Upper lobe of right lung (tissue), 1 donor: ENCODE measurements at regions not wholly inside any gene's neighbourhood (a gene's known extent, or its start where the extent isn't known, plus 50 kb on each side); places are given as distances from the start of the nearest gene placed in this dataset.

Experiments used
- ATAC-seq: fragments of 200-7000 bp; cut with Tn5 transposase; one replicate; pipeline ENCODE4 v1.9.1; 2020; ENCODE audit warnings: mild to moderate bottlenecking, moderate library complexity
- DNase-seq: peaks from one replicate; pipeline ENCODE4 v3.0.0-alpha.2; 2020
- H3K27ac ChIP-seq: fragments of 200-600 bp; one replicate; pipeline ENCODE4 v1.8.0; 2022
- H3K27me3 ChIP-seq: fragments of 200-600 bp; one replicate; pipeline ENCODE4 v1.8.0; 2022; ENCODE audit warnings: mild to moderate bottlenecking
- H3K36me3 ChIP-seq: fragments of 200-600 bp; one replicate; pipeline ENCODE4 v1.8.0; 2022
- H3K4me1 ChIP-seq: fragments of 200-600 bp; one replicate; pipeline ENCODE4 v1.8.0; 2022
- H3K4me3 ChIP-seq: fragments of 200-600 bp; one replicate; pipeline ENCODE4 v1.8.0; 2022; ENCODE audit warnings: mild to moderate bottlenecking
- H3K9me3 ChIP-seq: fragments of 200-600 bp; one replicate; pipeline ENCODE4 v1.8.0; 2022
- CTCF ChIP-seq: fragments of 200-600 bp; IDR thresholded peaks from one replicate; pipeline ENCODE4 v1.8.0; 2022; ENCODE audit warnings: antibody characterized with exemption
- intact Hi-C: fragments of 100-400 bp; cut with DNase I; formaldehyde crosslinking; loops from one replicate; pipeline ENCODE4 v1.11.0; 2022
- donor health status: DM: no; HTN: yes; CAD: no; lungs with severe emphysema.

- H3K36me3 ChIP-seq, result no peaks in the 10 kb centered on the region
- peak overlapping the region; percentile 45 for H3K4me3 ChIP-seq
- peak; percentile 27 for TF ChIP-seq CTCF
- DNase-seq, result peak; percentile 87
- ATAC-seq, result peak; percentile 89
- no peaks in the 10 kb centered on the region for H3K9me3 ChIP-seq
- no peaks in the 10 kb centered on the region for H3K27me3 ChIP-seq
- intact Hi-C loops, result no loop called here
- H3K4me1 ChIP-seq, result peaks cover 18% of the 10 kb centered on the region
- peak overlapping the region; percentile 93 for H3K27ac ChIP-seq
These were observed 148.2 kb upstream of the KLF4 start for GRCh38 chr9:107637421-107638420.

GRCh38 chr9:107636571-107637381, 147.2 kb upstream of the KLF4 start:
- no peaks in the 10 kb centered on the region for H3K27me3 ChIP-seq
- peaks cover 18% of the 10 kb centered on the region for H3K4me1 ChIP-seq
- no peaks in the 10 kb centered on the region for H3K36me3 ChIP-seq
- no peak for TF ChIP-seq CTCF
- ATAC-seq, result no peak
- peak overlapping the region; percentile 93 for H3K27ac ChIP-seq
- intact Hi-C loops, result no loop called here
- DNase-seq, result no peak
- H3K9me3 ChIP-seq, result no peaks in the 10 kb centered on the region
- peak overlapping the region; percentile 45 for H3K4me3 ChIP-seq

GRCh38 chr9:107635803-107636174, 146.2 kb upstream of the KLF4 start:
- DNase-seq (no peak), ATAC-seq (no peak)
- intact Hi-C loops, result no loop called here
- Histone ChIP-seq H3K27me3 (no peaks in the 10 kb centered on the region), H3K27ac (no peak overlapping the region), H3K4me3 (no peak overlapping the region), H3K36me3 (no peaks in the 10 kb centered on the region), H3K9me3 (no peaks in the 10 kb centered on the region), H3K4me1 (peaks cover 18% of the 10 kb centered on the region)
- no peak for TF ChIP-seq CTCF

- no peak for TF ChIP-seq CTCF
- H3K27me3 ChIP-seq, result no peaks in the 10 kb centered on the region
- peaks cover 18% of the 10 kb centered on the region for H3K4me1 ChIP-seq
- no peaks in the 10 kb centered on the region for H3K36me3 ChIP-seq
- DNase-seq (no peak), ATAC-seq (no peak)
- no peak overlapping the region for H3K27ac ChIP-seq
- no peaks in the 10 kb centered on the region for H3K9me3 ChIP-seq
- intact Hi-C loops, result no loop called here
- no peak overlapping the region for H3K4me3 ChIP-seq
These were observed 145.7 kb upstream of the KLF4 start for GRCh38 chr9:107635101-107635802.

- ATAC-seq (no peak), DNase-seq (no peak)
- Histone ChIP-seq H3K36me3 (no peaks in the 10 kb centered on the region), H3K9me3 (no peaks in the 10 kb centered on the region), H3K27ac (no peak overlapping the region), H3K27me3 (no peaks in the 10 kb centered on the region), H3K4me1 (peaks cover 11% of the 10 kb centered on the region), H3K4me3 (no peak overlapping the region)
- TF ChIP-seq CTCF, result no peak
- intact Hi-C loops, result no loop called here
These were observed 143.8 kb upstream of the KLF4 start for GRCh38 chr9:107633406-107633805.
